Neural cell (in vitro differentiated cells): ENCODE measurements at regions not wholly inside any gene's neighbourhood (a gene's known extent, or its start where the extent isn't known, plus 50 kb on each side); places are given as distances from the start of the nearest gene placed in this dataset.

Source experiments
- H2AFZ ChIP-seq: fragments of 200-600, 300-800 bp; sonication (generic), shearing (Covaris generic); 2 replicates; pipeline ENCODE4 v1.6.0; 2014; ENCODE audit warnings: low read depth, mild to moderate bottlenecking, antibody characterized with exemption, low read length, moderate library complexity
- H3F3A ChIP-seq: fragments of 200-600 bp; shearing (Covaris generic); 2 replicates; pipeline ENCODE4 v1.6.1; 2016; ENCODE audit warnings: mild to moderate bottlenecking, moderate library complexity, mixed read lengths, antibody characterized with exemption, low read length; ENCODE audit not compliant: insufficient read depth, poor library complexity, severe bottlenecking
- H3K27ac ChIP-seq: fragments of 200-600, 300-800 bp; sonication (generic), shearing (Covaris generic); 2 replicates; pipeline ENCODE4 v1.5.1; 2014; ENCODE audit warnings: mild to moderate bottlenecking, low read length, moderate library complexity
- H3K27me3 ChIP-seq: fragments of 300-800, 200-600 bp; sonication (generic), shearing (Covaris generic); 2 replicates; pipeline ENCODE4 v1.6.0; 2014; ENCODE audit warnings: mild to moderate bottlenecking, low read depth, low read length, moderate library complexity; ENCODE audit not compliant: insufficient read depth
- H3K36me3 ChIP-seq: fragments of 300-800, 200-600 bp; sonication (generic), shearing (Covaris generic); 2 replicates; pipeline ENCODE4 v1.5.1; 2014; ENCODE audit warnings: mild to moderate bottlenecking, antibody characterized with exemption, low read length, moderate library complexity; ENCODE audit not compliant: insufficient read depth
- H3K4me2 ChIP-seq: fragments of 300-800, 200-600 bp; sonication (generic), shearing (Covaris generic); 2 replicates; pipeline ENCODE4 v1.6.0; 2014; ENCODE audit warnings: mild to moderate bottlenecking, low read length
- H3K4me3 ChIP-seq: fragments of 300-800, 200-600 bp; sonication (generic), shearing (Covaris generic); 2 replicates; pipeline ENCODE4 v1.5.1; 2014; ENCODE audit warnings: mild to moderate bottlenecking, low read length, moderate library complexity
- H3K79me2 ChIP-seq: fragments of 200-600 bp; shearing (Covaris generic); replicated peaks from 2 replicates; pipeline ENCODE4 v1.6.0; 2014; ENCODE audit warnings: mild to moderate bottlenecking, low read length, moderate library complexity; ENCODE audit not compliant: insufficient read depth
- H3K9ac ChIP-seq: fragments of 300-800, 200-600 bp; sonication (generic), shearing (Covaris generic); 2 replicates; pipeline ENCODE4 v1.6.1; 2016; ENCODE audit warnings: mild to moderate bottlenecking, low read length, mixed read lengths
- H3K9me2 ChIP-seq: fragments of 200-600 bp; shearing (Covaris generic); 2 replicates; pipeline ENCODE4 v1.6.1; 2016; ENCODE audit warnings: mild to moderate bottlenecking, low read length, mixed read lengths; ENCODE audit not compliant: insufficient read depth
- H3K9me3 ChIP-seq: fragments of 200-600, 300-800 bp; sonication (generic), shearing (Covaris generic); 2 replicates; pipeline ENCODE4 v1.6.1; 2016; ENCODE audit warnings: mild to moderate bottlenecking, mixed run types, low read length, moderate library complexity, mixed read lengths
- H4K20me1 ChIP-seq: fragments of 200-600 bp; shearing (Covaris generic); 2 replicates; pipeline ENCODE4 v1.6.1; 2016; ENCODE audit warnings: mild to moderate bottlenecking, mixed run types; ENCODE audit not compliant: insufficient read depth
- CTCF ChIP-seq: fragments of 450-650 bp; IDR thresholded peaks from 2 replicates; pipeline ENCODE4 v1.5.1; 2014; ENCODE audit warnings: antibody characterized with exemption, mild to moderate bottlenecking, moderate library complexity; ENCODE audit not compliant: poor library complexity, severe bottlenecking
- EP300 ChIP-seq: fragments of 450-650 bp; conservative IDR thresholded peaks from 2 replicates; pipeline ENCODE4 v1.6.1; 2014; ENCODE audit warnings: antibody characterized with exemption, mild to moderate bottlenecking, moderate library complexity; ENCODE audit not compliant: poor library complexity, severe bottlenecking
- EZH2 ChIP-seq: fragments of 200-600, 300-800 bp; shearing (Covaris generic), sonication (generic); IDR thresholded peaks from 2 replicates; pipeline ENCODE4 v1.6.1; 2014; ENCODE audit warnings: antibody characterized with exemption, low read length, borderline replicate concordance, mild to moderate bottlenecking; ENCODE audit not compliant: insufficient read depth, poor library complexity, severe bottlenecking
- MXI1 ChIP-seq: fragments of 450-650 bp; conservative IDR thresholded peaks from 2 replicates; pipeline ENCODE4 v1.6.1; 2014; ENCODE audit warnings: antibody characterized with exemption, mild to moderate bottlenecking; ENCODE audit not compliant: poor library complexity, severe bottlenecking
- POLR2AphosphoS5 ChIP-seq: IDR thresholded peaks from 2 replicates; pipeline ENCODE4 v1.6.1; 2012
- RAD21 ChIP-seq: fragments of 450-650 bp; conservative IDR thresholded peaks from 2 replicates; pipeline ENCODE4 v1.6.1; 2014; ENCODE audit warnings: antibody characterized with exemption, mild to moderate bottlenecking, moderate library complexity
- REST ChIP-seq: IDR thresholded peaks from 2 replicates; pipeline ENCODE4 v1.6.1; 2012; ENCODE audit warnings: borderline replicate concordance
- SMC3 ChIP-seq: fragments of 450-650 bp; conservative IDR thresholded peaks from 2 replicates; pipeline ENCODE4 v1.6.1; 2014; ENCODE audit warnings: antibody characterized with exemption, mild to moderate bottlenecking, moderate library complexity; ENCODE audit not compliant: poor library complexity
- TAF1 ChIP-seq: IDR thresholded peaks from 2 replicates; pipeline ENCODE4 v1.6.1; 2012; ENCODE audit warnings: low read depth

- Histone ChIP-seq H3K4me3 (no peak overlapping the region), H3K36me3 (no peaks in the 10 kb centered on the region), H3F3A (peaks cover 2% of the 10 kb centered on the region), H3K27ac (no peak overlapping the region), H2AFZ (no peak overlapping the region), H3K9me3 (no peaks in the 10 kb centered on the region), H3K9ac (no peak overlapping the region), H3K79me2 (no peaks in the 10 kb centered on the region), H3K27me3 (no peaks in the 10 kb centered on the region), H3K4me2 (no peak overlapping the region), H3K9me2 (no peaks in the 10 kb centered on the region), H4K20me1 (no peaks in the 10 kb centered on the region)
- TF ChIP-seq REST (no peak), CTCF (no peak), MXI1 (no peak), POLR2AphosphoS5 (no peak), EZH2 (no peak), EP300 (no peak)
Measured at GRCh38 chr14:61997161-61997560, 234.9 kb downstream of the SNAPC1 start.

GRCh38 chr14:62001963-62002362 lies 239.7 kb downstream of the SNAPC1 start:
- Histone ChIP-seq H3K27me3 (no peaks in the 10 kb centered on the region), H3K36me3 (no peaks in the 10 kb centered on the region), H4K20me1 (no peaks in the 10 kb centered on the region), H3K27ac (no peak overlapping the region), H3K9ac (no peak overlapping the region), H3K9me2 (no peaks in the 10 kb centered on the region), H3K79me2 (no peaks in the 10 kb centered on the region), H3K9me3 (no peaks in the 10 kb centered on the region), H3K4me2 (no peak overlapping the region), H3K4me3 (no peak overlapping the region), H2AFZ (no peak overlapping the region), H3F3A (no peaks in the 10 kb centered on the region)
- TF ChIP-seq REST (no peak), EP300 (no peak), CTCF (no peak), TAF1 (no peak), SMC3 (no peak), MXI1 (no peak), RAD21 (no peak), POLR2AphosphoS5 (no peak), EZH2 (no peak)
